ENCODE measurements at regions not wholly inside any gene's neighbourhood (a gene's known extent, or its start where the extent isn't known, plus 50 kb on each side); places are given as distances from the start of the nearest gene placed in this dataset.

- ATAC-seq (no peak), DNase-seq (ENCODE audit: low spot score) (no peak)
- no peak overlapping the region for H3K27ac ChIP-seq (ENCODE audit: low read depth)
- H4K20me1 ChIP-seq (replicated peaks; ENCODE audit: insufficient read depth): no peaks in the 10 kb centered on the region
- Mint-ChIP-seq H3K27ac (no peak overlapping the region), H3K36me3 (ENCODE audit: low read depth) (peaks cover 33% of the 10 kb centered on the region), H3K4me1 (peaks cover 13% of the 10 kb centered on the region; the same call in 1 of the 3 replicates), H3K9me3 (peaks cover 33% of the 10 kb centered on the region), H3K27me3 (ENCODE audit: insufficient read depth, low read depth, poor library complexity) (peaks cover 5% of the 10 kb centered on the region), H3K4me3 (no peak overlapping the region)
- no peaks in the 10 kb centered on the region for H3K79me2 ChIP-seq (replicated peaks; ENCODE audit: insufficient read depth)
- no peak overlapping the region for H3K4me2 ChIP-seq
- no peaks in the 10 kb centered on the region for H3F3A ChIP-seq (replicated peaks; ENCODE audit: low read depth)
- no peak overlapping the region for H3K4me3 ChIP-seq
- no peak overlapping the region for H2AFZ ChIP-seq
- H3K36me3 ChIP-seq (ENCODE audit: insufficient read depth): no peaks in the 10 kb centered on the region
- TF ChIP-seq ETS1 (IDR thresholded peaks at IDR 0.05) (no peak), EZH2 (IDR thresholded peaks at IDR 0.05; ENCODE audit: low read depth, unreplicated experiment) (no peak), ZNF331 (CRISPR knock-in tag; IDR thresholded peaks at IDR 0.05; ENCODE audit: low read depth) (no peak), STAT1 (IDR thresholded peaks at IDR 0.05; ENCODE audit: unreplicated experiment) (no peak)
- TF ChIP-seq, protein P1, sequence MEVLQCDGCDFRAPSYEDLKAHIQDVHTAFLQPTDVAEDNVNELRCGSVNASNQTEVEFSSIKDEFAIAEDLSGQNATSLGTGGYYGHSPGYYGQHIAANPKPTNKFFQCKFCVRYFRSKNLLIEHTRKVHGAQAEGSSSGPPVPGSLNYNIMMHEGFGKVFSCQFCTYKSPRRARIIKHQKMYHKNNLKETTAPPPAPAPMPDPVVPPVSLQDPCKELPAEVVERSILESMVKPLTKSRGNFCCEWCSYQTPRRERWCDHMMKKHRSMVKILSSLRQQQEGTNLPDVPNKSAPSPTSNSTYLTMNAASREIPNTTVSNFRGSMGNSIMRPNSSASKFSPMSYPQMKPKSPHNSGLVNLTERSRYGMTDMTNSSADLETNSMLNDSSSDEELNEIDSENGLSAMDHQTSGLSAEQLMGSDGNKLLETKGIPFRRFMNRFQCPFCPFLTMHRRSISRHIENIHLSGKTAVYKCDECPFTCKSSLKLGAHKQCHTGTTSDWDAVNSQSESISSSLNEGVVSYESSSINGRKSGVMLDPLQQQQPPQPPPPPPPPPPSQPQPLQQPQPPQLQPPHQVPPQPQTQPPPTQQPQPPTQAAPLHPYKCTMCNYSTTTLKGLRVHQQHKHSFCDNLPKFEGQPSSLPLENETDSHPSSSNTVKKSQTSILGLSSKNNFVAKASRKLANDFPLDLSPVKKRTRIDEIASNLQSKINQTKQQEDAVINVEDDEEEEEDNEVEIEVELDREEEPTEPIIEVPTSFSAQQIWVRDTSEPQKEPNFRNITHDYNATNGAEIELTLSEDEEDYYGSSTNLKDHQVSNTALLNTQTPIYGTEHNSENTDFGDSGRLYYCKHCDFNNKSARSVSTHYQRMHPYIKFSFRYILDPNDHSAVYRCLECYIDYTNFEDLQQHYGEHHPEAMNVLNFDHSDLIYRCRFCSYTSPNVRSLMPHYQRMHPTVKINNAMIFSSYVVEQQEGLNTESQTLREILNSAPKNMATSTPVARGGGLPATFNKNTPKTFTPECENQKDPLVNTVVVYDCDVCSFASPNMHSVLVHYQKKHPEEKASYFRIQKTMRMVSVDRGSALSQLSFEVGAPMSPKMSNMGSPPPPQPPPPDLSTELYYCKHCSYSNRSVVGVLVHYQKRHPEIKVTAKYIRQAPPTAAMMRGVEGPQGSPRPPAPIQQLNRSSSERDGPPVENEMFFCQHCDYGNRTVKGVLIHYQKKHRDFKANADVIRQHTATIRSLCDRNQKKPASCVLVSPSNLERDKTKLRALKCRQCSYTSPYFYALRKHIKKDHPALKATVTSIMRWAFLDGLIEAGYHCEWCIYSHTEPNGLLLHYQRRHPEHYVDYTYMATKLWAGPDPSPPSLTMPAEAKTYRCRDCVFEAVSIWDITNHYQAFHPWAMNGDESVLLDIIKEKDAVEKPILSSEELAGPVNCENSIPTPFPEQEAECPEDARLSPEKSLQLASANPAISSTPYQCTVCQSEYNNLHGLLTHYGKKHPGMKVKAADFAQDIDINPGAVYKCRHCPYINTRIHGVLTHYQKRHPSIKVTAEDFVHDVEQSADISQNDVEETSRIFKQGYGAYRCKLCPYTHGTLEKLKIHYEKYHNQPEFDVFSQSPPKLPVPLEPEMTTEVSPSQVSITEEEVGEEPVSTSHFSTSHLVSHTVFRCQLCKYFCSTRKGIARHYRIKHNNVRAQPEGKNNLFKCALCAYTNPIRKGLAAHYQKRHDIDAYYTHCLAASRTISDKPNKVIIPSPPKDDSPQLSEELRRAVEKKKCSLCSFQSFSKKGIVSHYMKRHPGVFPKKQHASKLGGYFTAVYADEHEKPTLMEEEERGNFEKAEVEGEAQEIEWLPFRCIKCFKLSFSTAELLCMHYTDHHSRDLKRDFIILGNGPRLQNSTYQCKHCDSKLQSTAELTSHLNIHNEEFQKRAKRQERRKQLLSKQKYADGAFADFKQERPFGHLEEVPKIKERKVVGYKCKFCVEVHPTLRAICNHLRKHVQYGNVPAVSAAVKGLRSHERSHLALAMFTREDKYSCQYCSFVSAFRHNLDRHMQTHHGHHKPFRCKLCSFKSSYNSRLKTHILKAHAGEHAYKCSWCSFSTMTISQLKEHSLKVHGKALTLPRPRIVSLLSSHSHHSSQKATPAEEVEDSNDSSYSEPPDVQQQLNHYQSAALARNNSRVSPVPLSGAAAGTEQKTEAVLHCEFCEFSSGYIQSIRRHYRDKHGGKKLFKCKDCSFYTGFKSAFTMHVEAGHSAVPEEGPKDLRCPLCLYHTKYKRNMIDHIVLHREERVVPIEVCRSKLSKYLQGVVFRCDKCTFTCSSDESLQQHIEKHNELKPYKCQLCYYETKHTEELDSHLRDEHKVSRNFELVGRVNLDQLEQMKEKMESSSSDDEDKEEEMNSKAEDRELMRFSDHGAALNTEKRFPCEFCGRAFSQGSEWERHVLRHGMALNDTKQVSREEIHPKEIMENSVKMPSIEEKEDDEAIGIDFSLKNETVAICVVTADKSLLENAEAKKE (CRISPR knock-in tag; IDR thresholded peaks at IDR 0.05): no peak
- TF ChIP-seq, protein P2, sequence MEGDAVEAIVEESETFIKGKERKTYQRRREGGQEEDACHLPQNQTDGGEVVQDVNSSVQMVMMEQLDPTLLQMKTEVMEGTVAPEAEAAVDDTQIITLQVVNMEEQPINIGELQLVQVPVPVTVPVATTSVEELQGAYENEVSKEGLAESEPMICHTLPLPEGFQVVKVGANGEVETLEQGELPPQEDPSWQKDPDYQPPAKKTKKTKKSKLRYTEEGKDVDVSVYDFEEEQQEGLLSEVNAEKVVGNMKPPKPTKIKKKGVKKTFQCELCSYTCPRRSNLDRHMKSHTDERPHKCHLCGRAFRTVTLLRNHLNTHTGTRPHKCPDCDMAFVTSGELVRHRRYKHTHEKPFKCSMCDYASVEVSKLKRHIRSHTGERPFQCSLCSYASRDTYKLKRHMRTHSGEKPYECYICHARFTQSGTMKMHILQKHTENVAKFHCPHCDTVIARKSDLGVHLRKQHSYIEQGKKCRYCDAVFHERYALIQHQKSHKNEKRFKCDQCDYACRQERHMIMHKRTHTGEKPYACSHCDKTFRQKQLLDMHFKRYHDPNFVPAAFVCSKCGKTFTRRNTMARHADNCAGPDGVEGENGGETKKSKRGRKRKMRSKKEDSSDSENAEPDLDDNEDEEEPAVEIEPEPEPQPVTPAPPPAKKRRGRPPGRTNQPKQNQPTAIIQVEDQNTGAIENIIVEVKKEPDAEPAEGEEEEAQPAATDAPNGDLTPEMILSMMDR (conservative IDR thresholded peaks at IDR 0.05; ENCODE audit: low read depth in 2 of 2): no peak
- H3K4me1 ChIP-seq (ENCODE audit: insufficient read depth): no peaks in the 10 kb centered on the region
- no peaks in the 10 kb centered on the region for H3K9me2 ChIP-seq (ENCODE audit: insufficient read depth)
- no peaks in the 10 kb centered on the region for H3K27me3 ChIP-seq (ENCODE audit: insufficient read depth)
Measured at GRCh38 chr6:156616495-156616894, 160.7 kb upstream of the ARID1B start.

Data from GM23338 (cell line).